GM23338 (cell line): ENCODE measurements at regions not wholly inside any gene's neighbourhood (a gene's known extent, or its start where the extent isn't known, plus 50 kb on each side); places are given as distances from the start of the nearest gene placed in this dataset.
"Not testable (repeated sequence)": the region's sequence is repeated elsewhere in the genome, so short reads cannot be mapped to it uniquely, and the experiment has no call there.

ENCODE experiments used
- ATAC-seq: fragments of 200-7000 bp; cut with Tn5 transposase; 3 replicates; pipeline ENCODE4 v1.9.1; 2020
- DNase-seq: peaks from one replicate; pipeline ENCODE4 v3.0.0-alpha.2; 2015; ENCODE audit warnings: low spot score
- H2AFZ ChIP-seq: fragments of 200-600 bp; sonication (generic); 2 replicates; pipeline ENCODE4 v1.8.0; 2016; ENCODE audit warnings: antibody characterized with exemption, mild to moderate bottlenecking, moderate library complexity
- H3F3A ChIP-seq: fragments of 200-600 bp; sonication (generic); replicated peaks from 2 replicates; pipeline ENCODE4 v1.8.0; 2017; ENCODE audit warnings: antibody characterized with exemption, mixed run types, low read depth
- H3K27ac ChIP-seq: fragments of 200-600 bp; sonication (generic); 2 replicates; pipeline ENCODE4 v1.6.1; 2016; ENCODE audit warnings: low read depth
- H3K27me3 ChIP-seq: fragments of 200-600 bp; sonication (generic); 2 replicates; pipeline ENCODE4 v1.8.0; 2016; ENCODE audit warnings: mild to moderate bottlenecking, mixed run types, moderate library complexity; ENCODE audit not compliant: insufficient read depth
- H3K36me3 ChIP-seq: fragments of 200-600 bp; sonication (generic); 2 replicates; pipeline ENCODE4 v1.8.0; 2016; ENCODE audit warnings: mild to moderate bottlenecking; ENCODE audit not compliant: insufficient read depth
- H3K4me1 ChIP-seq: fragments of 200-600 bp; sonication (generic); 2 replicates; pipeline ENCODE4 v1.8.0; 2016; ENCODE audit warnings: mild to moderate bottlenecking, moderate library complexity; ENCODE audit not compliant: insufficient read depth
- H3K4me2 ChIP-seq: fragments of 200-600 bp; sonication (generic); 2 replicates; pipeline ENCODE4 v1.7.1; 2017; ENCODE audit warnings: mixed run types
- H3K4me3 ChIP-seq: fragments of 200-600 bp; sonication (generic); 2 replicates; pipeline ENCODE4 v1.6.1; 2016; ENCODE audit warnings: mixed run types
- H3K79me2 ChIP-seq: fragments of 200-600 bp; sonication (generic); replicated peaks from 2 replicates; pipeline ENCODE4 v1.8.0; 2017; ENCODE audit warnings: mild to moderate bottlenecking; ENCODE audit not compliant: insufficient read depth
- H3K9me2 ChIP-seq: fragments of 200-600 bp; sonication (generic); 2 replicates; pipeline ENCODE4 v1.8.0; 2017; ENCODE audit not compliant: insufficient read depth
- H4K20me1 ChIP-seq: fragments of 200-600 bp; sonication (generic); replicated peaks from 2 replicates; pipeline ENCODE4 v1.8.0; 2017; ENCODE audit warnings: mild to moderate bottlenecking; ENCODE audit not compliant: insufficient read depth
- H3K27ac Mint-ChIP-seq: 2 replicates; pipeline ENCODE4 v1.8.0; 2020; ENCODE audit warnings: inconsistent platforms, mild to moderate bottlenecking, moderate library complexity, mixed read lengths
- H3K27me3 Mint-ChIP-seq: 3 replicates; pipeline ENCODE4 v1.8.0; 2022; ENCODE audit warnings: low read depth, mild to moderate bottlenecking, moderate library complexity, mixed read lengths, inconsistent platforms; ENCODE audit not compliant: insufficient read depth, poor library complexity
- H3K36me3 Mint-ChIP-seq: 3 replicates; pipeline ENCODE4 v1.8.0; 2021; ENCODE audit warnings: low read depth, mild to moderate bottlenecking, inconsistent platforms, moderate library complexity, mixed read lengths
- H3K4me1 Mint-ChIP-seq: 3 replicates; pipeline ENCODE4 v1.8.0; 2020; ENCODE audit warnings: mild to moderate bottlenecking, inconsistent platforms, mixed read lengths
- H3K4me3 Mint-ChIP-seq: 3 replicates; pipeline ENCODE4 v1.8.0; 2021; ENCODE audit warnings: moderate library complexity, mild to moderate bottlenecking, inconsistent platforms, mixed read lengths
- H3K9me3 Mint-ChIP-seq: 3 replicates; pipeline ENCODE4 v1.8.0; 2020; ENCODE audit warnings: moderate library complexity, mild to moderate bottlenecking, inconsistent platforms, mixed read lengths
- CREB1 ChIP-seq: fragments of 250-450 bp; sonication (Bioruptor Pico); IDR thresholded peaks from 2 replicates; pipeline ENCODE4 v1.5.0; 2020; ENCODE audit warnings: low read depth, mild to moderate bottlenecking, moderate library complexity
- EZH2 ChIP-seq: fragments of 200-600 bp; sonication (generic); IDR thresholded peaks from one replicate; pipeline ENCODE4 v1.8.0; 2017; ENCODE audit warnings: antibody characterized with exemption, mild to moderate bottlenecking, low read depth; ENCODE audit not compliant: unreplicated experiment
- EZH2phosphoT487 ChIP-seq: fragments of 200-600 bp; sonication (generic); IDR thresholded peaks from one replicate; pipeline ENCODE4 v1.8.1; 2018; ENCODE audit warnings: antibody characterized with exemption; ENCODE audit not compliant: unreplicated experiment
- NANOG ChIP-seq: IDR thresholded peaks from 2 replicates; pipeline ENCODE4 v1.6.1; 2016; ENCODE audit warnings: antibody characterized with exemption, borderline replicate concordance
- POLR2AphosphoS5 ChIP-seq: IDR thresholded peaks from 2 replicates; pipeline ENCODE4 v1.6.1; 2016; ENCODE audit warnings: antibody characterized with exemption, low read depth
- REST ChIP-seq: IDR thresholded peaks from one replicate; pipeline ENCODE4 v1.6.1; 2018; ENCODE audit warnings: antibody characterized with exemption; ENCODE audit not compliant: unreplicated experiment
- ZNF462 ChIP-seq: fragments of 250-450 bp; sonication (Bioruptor Pico); IDR thresholded peaks from 2 replicates; pipeline ENCODE4 v1.5.0; 2020; ENCODE audit warnings: mild to moderate bottlenecking, moderate library complexity

GRCh38 chr4:165563851-165564250 is 185.0 kb downstream of the CPE start (continued):
- TF ChIP-seq ZNF462 (CRISPR knock-in tag) (no peak), CREB1 (CRISPR knock-in tag) (no peak), EZH2phosphoT487 (no peak), REST (no peak), EZH2 (no peak), POLR2AphosphoS5 (no peak)

- no peak overlapping the region for H3K27ac ChIP-seq
- no peaks in the 10 kb centered on the region for H3K36me3 ChIP-seq
- Mint-ChIP-seq H3K36me3 (no peaks in the 10 kb centered on the region), H3K27ac (no peak overlapping the region), H3K27me3 (peaks cover 4% of the 10 kb centered on the region), H3K4me3 (no peak overlapping the region), H3K9me3 (no peaks in the 10 kb centered on the region), H3K4me1 (no peaks in the 10 kb centered on the region)
- H2AFZ ChIP-seq, result no peak overlapping the region
- H3K4me1 ChIP-seq, result no peaks in the 10 kb centered on the region
- H3K79me2 ChIP-seq, result no peaks in the 10 kb centered on the region
- no peak overlapping the region for H3K4me2 ChIP-seq
- H3K27me3 ChIP-seq, result no peaks in the 10 kb centered on the region
- no peak for TF ChIP-seq EZH2phosphoT487
- TF ChIP-seq NANOG, result no peak
- no peak for TF ChIP-seq EZH2
- H4K20me1 ChIP-seq, result no peaks in the 10 kb centered on the region
- H3K4me3 ChIP-seq, result no peak overlapping the region
- ATAC-seq (no peak), DNase-seq (no peak)
- no peaks in the 10 kb centered on the region for H3F3A ChIP-seq
- H3K9me2 ChIP-seq, result peaks cover 5% of the 10 kb centered on the region; the same call in 1 of the 2 replicates
These were observed 190.2 kb downstream of the CPE start for GRCh38 chr4:165569031-165569430.

GRCh38 chr4:165571476-165571875 is 192.7 kb downstream of the CPE start:
- H4K20me1 ChIP-seq, H2AFZ ChIP-seq, H3K79me2 ChIP-seq, H3K4me3 ChIP-seq, H3K27ac Mint-ChIP-seq, H3K36me3 ChIP-seq, H3K27ac ChIP-seq, H3K9me2 ChIP-seq, H3K4me3 Mint-ChIP-seq, ATAC-seq, H3K4me1 Mint-ChIP-seq, H3K27me3 Mint-ChIP-seq, H3K27me3 ChIP-seq, H3K4me1 ChIP-seq, H3K36me3 Mint-ChIP-seq, H3K4me2 ChIP-seq, DNase-seq, H3F3A ChIP-seq, H3K9me3 Mint-ChIP-seq: not testable (repeated sequence)
